Adipose tissue (tissue), 3 donors: ENCODE measurements at regions not wholly inside any gene's neighbourhood (a gene's known extent, or its start where the extent isn't known, plus 50 kb on each side); places are given as distances from the start of the nearest gene placed in this dataset.

Experiments
- H3K27ac ChIP-seq: one replicate; pipeline ENCODE4 v1.5.1; 2013; ENCODE audit warnings: low read depth, low read length
- WGBS, 3 donors: extraction: QIAGEN DNeasy Blood & Tissue Kit; methylation state at CpG; one replicate each; pipeline ENCODE4 v1.1.7; 2013; 5-methylcytosine and 5-hydroxymethylcytosine counted together
- donor health status: healthy with polysubstance abuse.
- donor health status: Bipolar disorder and iron deficiency.
- donor health status: healthy.

GRCh38 chr2:65647249-65647842, 214.9 kb upstream of the SPRED2 start:
- no peak overlapping the region for H3K27ac ChIP-seq
- 90 to 91% (median 91%) methylated on average over 1 of the region's 1 CpG for WGBS, 3 donors

- 73 to 89% (median 85%) methylated on average over 8 of the region's 8 CpGs for WGBS, 3 donors
- no peak overlapping the region for H3K27ac ChIP-seq
These were observed 208.3 kb upstream of the SPRED2 start for GRCh38 chr2:65640793-65641103.

GRCh38 chr2:65639156-65639864, 206.9 kb upstream of the SPRED2 start:
- WGBS, 3 donors: 58 to 62% (median 59%) methylated on average over 6 of the region's 6 CpGs
- no peak overlapping the region for H3K27ac ChIP-seq

- no peak overlapping the region for H3K27ac ChIP-seq
These were observed 206.0 kb upstream of the SPRED2 start for GRCh38 chr2:65638443-65638842.

GRCh38 chr2:65636813-65637483, 204.5 kb upstream of the SPRED2 start:
- H3K27ac ChIP-seq: no peak overlapping the region
- 62 to 76% (median 71%) methylated on average over 7 of the region's 7 CpGs for WGBS, 3 donors

GRCh38 chr2:65636024-65636423, 203.6 kb upstream of the SPRED2 start:
- no peak overlapping the region for H3K27ac ChIP-seq
- 75 to 90% (median 83%) methylated on average over 2 of the region's 2 CpGs for WGBS, 3 donors

- 67 to 82% (median 79%) methylated on average over 4 of the region's 4 CpGs for WGBS, 3 donors
- H3K27ac ChIP-seq: no peak overlapping the region
These were observed 201.9 kb upstream of the SPRED2 start for GRCh38 chr2:65634304-65634703.

GRCh38 chr2:65630643-65631042, 198.2 kb upstream of the SPRED2 start:
- WGBS, 3 donors: 48 to 69% (median 61%) methylated on average over 3 of the region's 3 CpGs
- no peak overlapping the region for H3K27ac ChIP-seq

- whole genome bisulfite sequencing, 3 donors: 90 to 91% (median 90%) methylated on average over 2 of the region's 2 CpGs
- no peak overlapping the region for H3K27ac ChIP-seq
These were observed 195.8 kb upstream of the SPRED2 start for GRCh38 chr2:65628156-65628555.

- no peak overlapping the region for H3K27ac ChIP-seq
These were observed 194.4 kb upstream of the SPRED2 start for GRCh38 chr2:65626831-65627230.

GRCh38 chr2:65625982-65626381, 193.6 kb upstream of the SPRED2 start:
- H3K27ac ChIP-seq: no peak overlapping the region

GRCh38 chr2:65622951-65623535, 190.6 kb upstream of the SPRED2 start:
- WGBS, 3 donors: 80 to 89% (median 85%) methylated on average over 4 of the region's 4 CpGs
- H3K27ac ChIP-seq: no peak overlapping the region

- 41 to 63% (median 43%) methylated on average over 1 of the region's 1 CpG for WGBS, 3 donors
- H3K27ac ChIP-seq: no peak overlapping the region
These were observed 190.1 kb upstream of the SPRED2 start for GRCh38 chr2:65622499-65622898.

- WGBS, 3 donors: 77 to 91% (median 85%) methylated on average over 1 of the region's 1 CpG
- no peak overlapping the region for H3K27ac ChIP-seq
These were observed 188.1 kb upstream of the SPRED2 start for GRCh38 chr2:65620524-65620923.

GRCh38 chr2:65620026-65620425, 187.6 kb upstream of the SPRED2 start:
- no peak overlapping the region for H3K27ac ChIP-seq
- 84 to 91% (median 84%) methylated on average over 2 of the region's 2 CpGs for WGBS, 3 donors

- H3K27ac ChIP-seq: no peak overlapping the region
- WGBS, 3 donors: 94 to 95% (median 94%) methylated on average over 2 of the region's 2 CpGs
These were observed 183.2 kb upstream of the SPRED2 start for GRCh38 chr2:65615602-65616001.

- WGBS, 3 donors: 81 to 86% (median 83%) methylated on average over 3 of the region's 3 CpGs
- no peak overlapping the region for H3K27ac ChIP-seq
These were observed 181.7 kb upstream of the SPRED2 start for GRCh38 chr2:65613968-65614555.

GRCh38 chr2:65611488-65611887, 179.1 kb upstream of the SPRED2 start:
- WGBS, 3 donors: 85 to 87% (median 86%) methylated on average over 2 of the region's 2 CpGs
- H3K27ac ChIP-seq: no peak overlapping the region

GRCh38 chr2:65608916-65609315, 176.5 kb upstream of the SPRED2 start:
- WGBS, 3 donors: 55 to 76% (median 61%) methylated on average over 14 of the region's 14 CpGs

More at GRCh38 chr2:65608916-65609315, 176.5 kb upstream of the SPRED2 start:
- H3K27ac ChIP-seq: no peak overlapping the region
